Stimulated activated naive B cell treated with anti-CD40 and anti-IgM and Interleukin-4, amounts not matched to agents 10 μg/mL and 1 μg/mL and 100 μg/mL, for 72 hours (primary cell): ENCODE measurements at regions not wholly inside any gene's neighbourhood (a gene's known extent, or its start where the extent isn't known, plus 50 kb on each side); places are given as distances from the start of the nearest gene placed in this dataset.
"Not testable (repeated sequence)": the region's sequence is repeated elsewhere in the genome, so short reads cannot be mapped to it uniquely, and the experiment has no call there.

ENCODE experiments used
- ATAC-seq, 2 donors: fragments of 150-1000 bp; cut with Tn5 transposase; replicated peaks; 2 replicates each; pipeline ENCODE4 v1.10.0; 2021; ENCODE audit warnings: moderate library complexity in 1 of 2
- DNase-seq: peaks from one replicate; pipeline ENCODE4 v3.0.0; 2021
- H3K27ac Mint-ChIP-seq: one replicate; pipeline ENCODE4 v1.8.0; 2022; ENCODE audit warnings: mild to moderate bottlenecking, mixed read lengths
- H3K27me3 Mint-ChIP-seq, 2 donors: one replicate each; pipeline ENCODE4 v1.8.0; 2022; ENCODE audit warnings: mixed read lengths in 2 of 2
- H3K36me3 Mint-ChIP-seq, 2 donors: one replicate each; pipeline ENCODE4 v1.8.0; 2022; ENCODE audit warnings: mixed read lengths in 2 of 2, mild to moderate bottlenecking in 1 of 2
- H3K4me1 Mint-ChIP-seq, 2 donors: one replicate each; pipeline ENCODE4 v1.8.0; 2022; ENCODE audit warnings: mixed read lengths in 2 of 2, mild to moderate bottlenecking in 1 of 2
- H3K4me3 Mint-ChIP-seq, 2 donors: one replicate each; pipeline ENCODE4 v1.8.0; 2022; ENCODE audit warnings: mild to moderate bottlenecking in 2 of 2, mixed read lengths in 2 of 2, moderate library complexity in 1 of 2
- H3K9me3 Mint-ChIP-seq, 2 donors: one replicate each; pipeline ENCODE4 v1.8.0; 2022; ENCODE audit warnings: mixed read lengths in 2 of 2, mild to moderate bottlenecking in 1 of 2

DNA sequence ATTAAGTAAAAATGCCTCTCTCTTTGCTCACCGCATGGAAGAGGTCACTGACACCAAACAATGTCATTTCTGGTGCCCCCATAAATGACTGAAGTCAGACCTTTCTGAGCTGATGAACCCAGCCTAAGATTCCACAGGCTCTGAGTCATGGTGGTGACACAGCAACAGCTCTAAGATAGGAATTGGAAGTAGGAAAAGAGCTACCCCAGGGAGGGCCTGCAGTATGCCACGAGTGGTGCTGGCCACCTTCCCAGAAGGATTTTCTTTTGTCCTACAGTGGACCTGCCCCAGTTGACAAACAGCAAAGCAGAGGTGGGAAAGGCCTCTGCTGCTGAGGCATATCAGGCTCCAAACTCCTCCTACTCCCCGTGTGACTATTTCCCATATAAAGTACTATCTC, 208.1 kb downstream of the MINAR1 start:
- Mint-ChIP-seq H3K36me3 (no peaks in the 10 kb centered on the region), H3K4me3 (no peak overlapping the region), H3K27me3 (peaks cover 20 to 32% of the 10 kb centered on the region in 2 donors), H3K27ac (no peak overlapping the region), H3K4me1 (no peaks in the 10 kb centered on the region), H3K9me3 (peaks cover 4 to 8% of the 10 kb centered on the region in 2 donors)
- ATAC-seq (no peak), DNase-seq (no peak)

DNA sequence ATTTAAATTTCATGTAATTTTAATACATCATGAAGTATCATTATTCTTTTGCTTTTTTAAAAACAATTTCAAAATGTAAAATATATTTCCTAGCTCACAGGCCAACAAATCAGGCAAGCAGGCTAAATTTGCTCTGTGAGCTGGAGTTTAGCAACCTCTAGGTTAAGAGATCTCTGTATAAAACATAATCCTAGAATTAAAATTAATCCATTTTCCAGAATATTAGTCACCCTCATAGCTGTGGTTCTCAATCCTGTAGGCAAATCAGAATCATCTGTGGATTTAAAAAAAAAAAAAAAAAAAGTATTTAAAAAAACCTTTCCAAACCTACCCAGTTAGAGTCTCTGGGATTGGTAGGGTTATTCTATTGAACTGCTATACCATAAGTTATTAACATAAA, 209.7 kb downstream of the MINAR1 start:
- no peak for ATAC-seq
- Mint-ChIP-seq H3K27me3 (peaks cover 12 to 24% of the 10 kb centered on the region in 2 donors), H3K4me1 (no peaks in the 10 kb centered on the region)

DNA sequence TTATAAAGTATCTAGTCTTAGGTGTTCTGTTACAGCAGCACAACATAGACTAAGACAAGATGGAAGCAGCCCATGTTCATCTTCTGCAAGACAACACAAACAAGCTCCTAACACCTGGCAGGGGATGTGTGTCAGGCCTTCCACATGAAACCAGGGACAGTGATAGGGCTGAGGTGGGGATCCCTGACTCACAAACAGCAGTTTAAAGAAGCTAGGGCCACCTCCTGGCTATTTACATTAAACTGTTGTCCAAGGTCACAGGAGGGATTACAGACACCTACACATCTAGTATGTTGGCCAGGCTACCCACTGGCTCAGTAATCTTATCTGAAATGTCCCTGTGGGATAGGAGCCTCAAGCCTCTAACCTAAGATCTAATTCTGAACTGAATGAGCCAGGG, 211.3 kb downstream of the MINAR1 start:
- H3K27ac Mint-ChIP-seq, result no peak overlapping the region
- DNase-seq (no peak), ATAC-seq (no peak)
- H3K9me3 Mint-ChIP-seq, result peaks cover 8 to 14% of the 10 kb centered on the region in 2 donors
- no peak overlapping the region for H3K4me3 Mint-ChIP-seq
- H3K4me1 Mint-ChIP-seq, result no peaks in the 10 kb centered on the region
- peaks cover 11 to 14% of the 10 kb centered on the region in 2 donors for H3K27me3 Mint-ChIP-seq
- no peaks in the 10 kb centered on the region for H3K36me3 Mint-ChIP-seq

More for the DNA sequence above, 209.7 kb downstream of the MINAR1 start:
- DNase-seq, result no peak
- Mint-ChIP-seq H3K27ac (no peak overlapping the region), H3K36me3 (no peaks in the 10 kb centered on the region), H3K9me3 (peaks cover 8 to 14% of the 10 kb centered on the region in 2 donors), H3K4me3 (no peak overlapping the region)

DNA sequence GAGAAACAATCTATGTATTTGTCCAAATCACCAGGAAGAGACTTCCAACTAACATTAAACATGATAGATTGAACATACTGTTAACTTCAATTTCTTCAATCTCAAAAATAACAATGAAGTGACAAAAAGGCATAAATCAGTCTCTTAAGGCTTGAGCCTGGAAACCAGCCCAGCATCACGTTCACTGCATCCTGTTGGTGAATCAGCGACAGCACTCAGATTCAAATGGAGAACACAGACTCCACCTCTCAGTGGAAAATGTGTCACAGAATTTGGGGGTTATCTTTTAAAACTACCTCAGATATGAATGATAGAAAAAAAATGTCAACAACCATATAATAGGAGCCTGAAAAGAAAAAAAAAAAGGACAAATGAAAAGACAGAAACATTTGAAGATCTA, 212.0 kb downstream of the MINAR1 start:
- peaks cover 11 to 14% of the 10 kb centered on the region in 2 donors for H3K27me3 Mint-ChIP-seq
- H3K27ac Mint-ChIP-seq, result no peak overlapping the region
- no peak overlapping the region for H3K4me3 Mint-ChIP-seq
- H3K36me3 Mint-ChIP-seq, result no peaks in the 10 kb centered on the region
- peaks cover 8 to 14% of the 10 kb centered on the region in 2 donors for H3K9me3 Mint-ChIP-seq
- no peak for DNase-seq
- ATAC-seq, result no peak
- H3K4me1 Mint-ChIP-seq, result no peaks in the 10 kb centered on the region

DNA sequence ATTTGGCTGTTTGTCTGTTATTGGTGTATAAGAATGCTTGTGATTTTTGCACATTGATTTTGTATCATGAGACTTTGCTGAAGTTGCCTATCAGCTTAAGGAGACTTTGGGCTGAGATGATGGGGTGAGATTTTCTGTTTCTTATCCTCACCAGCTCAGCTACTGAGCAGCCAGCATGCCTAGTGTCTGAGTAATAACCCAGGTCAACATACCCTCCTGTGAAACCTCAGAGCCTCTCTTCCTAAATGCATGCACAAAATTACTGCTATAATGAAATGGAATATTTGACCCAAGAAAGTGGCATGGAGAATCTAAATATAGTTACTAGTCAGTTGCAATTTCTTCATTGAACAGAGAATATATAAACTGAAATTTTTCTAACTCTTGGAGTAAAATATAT, 220.8 kb downstream of the MINAR1 start:
- H3K36me3 Mint-ChIP-seq, H3K27ac Mint-ChIP-seq, H3K4me1 Mint-ChIP-seq, H3K4me3 Mint-ChIP-seq, DNase-seq, H3K9me3 Mint-ChIP-seq, ATAC-seq: not testable (repeated sequence)
- peaks cover 20 to 33% of the 10 kb centered on the region in 2 donors for H3K27me3 Mint-ChIP-seq

DNA sequence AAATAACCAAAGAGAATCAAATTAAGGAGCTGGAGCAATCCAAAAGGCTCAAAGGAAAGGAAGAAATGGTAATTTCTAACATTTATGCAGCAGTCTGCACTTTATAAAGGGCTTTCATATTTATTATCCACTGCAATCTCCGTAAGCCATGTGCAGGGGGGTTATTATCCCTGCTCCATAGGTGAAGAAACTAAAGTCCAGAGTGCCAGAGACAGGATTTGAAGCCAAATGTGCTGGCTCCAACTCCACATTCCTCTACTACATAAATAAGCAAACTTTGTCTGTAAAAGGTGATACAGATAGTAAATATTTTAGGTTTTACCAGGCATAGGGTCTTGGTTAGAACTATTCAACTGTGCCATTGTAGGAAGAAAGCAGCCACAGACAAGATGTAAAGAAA, 221.4 kb downstream of the MINAR1 start:
- H3K36me3 Mint-ChIP-seq, result no peaks in the 10 kb centered on the region
- H3K4me3 Mint-ChIP-seq, result no peak overlapping the region
- H3K9me3 Mint-ChIP-seq, result peaks cover 0 to 4% of the 10 kb centered on the region in 2 donors
- H3K27me3 Mint-ChIP-seq, result peaks cover 20 to 35% of the 10 kb centered on the region in 2 donors
- H3K4me1 Mint-ChIP-seq, result no peaks in the 10 kb centered on the region
- no peak overlapping the region for H3K27ac Mint-ChIP-seq
- DNase-seq, result no peak
- ATAC-seq, result no peak

DNA sequence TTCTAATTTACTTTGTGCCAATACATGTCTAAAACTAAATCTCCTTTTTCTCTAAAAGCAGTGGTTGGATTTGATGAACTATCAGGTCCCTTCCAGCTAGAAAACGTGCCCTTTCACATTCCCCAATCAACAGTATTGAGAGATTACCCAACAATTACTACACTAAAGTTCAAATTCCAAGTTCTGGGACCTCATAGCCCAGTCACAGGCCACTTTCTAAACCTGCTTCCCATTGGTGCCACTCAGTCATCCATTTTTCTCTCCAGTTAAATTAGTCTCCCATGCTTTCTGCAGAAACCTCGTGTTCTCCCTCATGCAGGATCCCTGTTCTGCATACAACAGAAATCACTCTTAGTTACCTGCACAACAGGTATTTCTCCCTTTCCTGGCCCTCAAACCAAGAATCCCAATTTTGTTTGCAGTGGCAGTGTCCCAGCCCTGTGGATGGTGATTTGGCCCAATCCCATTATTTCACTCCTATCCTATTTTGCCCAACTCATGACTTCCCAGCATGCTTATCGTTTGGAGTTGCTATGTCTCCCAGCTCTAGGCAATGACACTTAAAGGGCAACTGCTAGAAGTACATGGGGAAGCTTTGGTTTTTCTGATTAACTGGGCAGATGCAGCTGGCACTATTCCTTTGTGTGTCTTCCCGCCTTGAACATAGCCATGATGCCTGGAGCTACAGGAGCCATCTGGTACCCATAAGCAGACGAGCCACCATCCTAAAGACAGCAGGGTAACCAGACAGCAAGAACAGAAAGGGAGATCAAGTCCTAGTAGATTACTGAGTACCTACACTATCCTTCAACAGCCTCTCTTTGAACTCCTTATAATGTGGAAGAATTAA, 224.2 kb downstream of the MINAR1 start:
- Mint-ChIP-seq H3K27me3 (peaks cover 20 to 35% of the 10 kb centered on the region in 2 donors), H3K4me1 (no peaks in the 10 kb centered on the region), H3K27ac (no peak overlapping the region), H3K9me3 (peaks cover 0 to 4% of the 10 kb centered on the region in 2 donors), H3K4me3 (no peak overlapping the region), H3K36me3 (no peaks in the 10 kb centered on the region)
- DNase-seq, result no peak
- ATAC-seq, result no peak

DNA sequence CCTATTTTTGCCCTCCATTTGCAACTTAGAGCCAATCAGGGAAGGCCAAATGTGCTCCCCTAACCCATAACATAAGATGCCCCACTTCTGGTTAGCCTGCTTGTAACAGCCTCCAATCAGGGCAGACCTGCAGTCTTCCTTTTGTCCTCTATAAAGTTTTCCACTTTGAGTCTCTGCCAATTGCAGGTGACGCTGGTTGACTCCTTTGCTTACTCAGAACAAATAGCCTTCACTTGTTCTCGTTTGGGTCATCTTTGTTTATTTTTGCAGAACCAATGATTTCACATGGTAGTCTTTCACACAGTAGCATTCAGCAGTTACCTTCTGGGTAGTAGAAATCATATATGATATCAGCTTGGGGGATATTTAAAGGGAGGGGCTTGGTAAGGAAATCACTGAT, 225.6 kb downstream of the MINAR1 start:
- ATAC-seq (no peak), DNase-seq (no peak)
- Mint-ChIP-seq H3K27ac (no peak overlapping the region), H3K9me3 (peaks cover 0 to 1% of the 10 kb centered on the region in 2 donors), H3K4me3 (no peak overlapping the region), H3K36me3 (no peaks in the 10 kb centered on the region), H3K27me3 (peaks cover 28 to 43% of the 10 kb centered on the region in 2 donors), H3K4me1 (no peaks in the 10 kb centered on the region)

DNA sequence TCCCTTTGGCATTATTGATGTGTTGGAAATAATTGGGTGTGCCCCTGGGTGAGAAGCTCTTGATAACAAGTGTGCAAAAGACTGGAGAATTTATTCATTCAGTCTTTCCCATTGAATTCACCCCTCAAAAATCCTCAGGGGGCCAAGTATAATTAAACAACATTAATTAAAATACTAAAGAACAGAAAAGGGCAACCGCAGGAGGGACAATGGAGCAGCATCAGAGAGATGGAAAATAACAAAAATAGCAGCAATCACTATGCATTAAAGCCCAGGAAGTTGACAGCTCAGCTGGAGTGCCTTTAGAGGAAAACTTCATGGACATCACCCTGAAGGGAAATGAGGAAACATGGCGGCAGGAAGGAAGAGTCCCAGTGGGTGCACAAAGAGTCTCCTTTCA, 227.6 kb downstream of the MINAR1 start:
- DNase-seq (no peak), ATAC-seq (no peak)
- Mint-ChIP-seq H3K36me3 (no peaks in the 10 kb centered on the region), H3K27me3 (peaks cover 35 to 51% of the 10 kb centered on the region in 2 donors), H3K27ac (no peak overlapping the region), H3K9me3 (peaks cover 0 to 7% of the 10 kb centered on the region in 2 donors), H3K4me1 (no peaks in the 10 kb centered on the region), H3K4me3 (no peak overlapping the region)

DNA sequence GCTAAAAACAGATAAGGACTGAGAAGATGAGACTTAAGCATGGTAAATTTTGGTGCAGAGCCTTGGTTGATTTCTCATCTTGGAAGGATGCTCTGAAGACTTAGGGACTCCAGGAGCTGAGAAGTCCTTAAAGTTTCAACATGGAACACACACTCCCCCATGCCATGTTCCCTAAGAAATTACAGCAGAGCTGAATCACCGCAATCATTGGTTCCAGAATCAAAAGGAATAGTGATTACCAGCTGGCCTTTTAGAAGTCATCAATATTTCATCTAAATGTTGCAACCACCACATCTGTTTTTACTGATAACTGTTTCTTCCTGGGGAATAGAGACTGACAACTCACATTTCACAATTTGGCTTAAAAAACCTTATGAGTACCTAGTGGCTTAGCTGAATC, 229.3 kb downstream of the MINAR1 start:
- DNase-seq (no peak), ATAC-seq (no peak)
- peaks cover 20 to 35% of the 10 kb centered on the region in 2 donors for H3K27me3 Mint-ChIP-seq
- no peak overlapping the region for H3K27ac Mint-ChIP-seq
- H3K4me3 Mint-ChIP-seq, result no peak overlapping the region
- no peaks in the 10 kb centered on the region for H3K36me3 Mint-ChIP-seq
- no peaks in the 10 kb centered on the region for H3K4me1 Mint-ChIP-seq
- H3K9me3 Mint-ChIP-seq, result peaks cover 0 to 7% of the 10 kb centered on the region in 2 donors

DNA sequence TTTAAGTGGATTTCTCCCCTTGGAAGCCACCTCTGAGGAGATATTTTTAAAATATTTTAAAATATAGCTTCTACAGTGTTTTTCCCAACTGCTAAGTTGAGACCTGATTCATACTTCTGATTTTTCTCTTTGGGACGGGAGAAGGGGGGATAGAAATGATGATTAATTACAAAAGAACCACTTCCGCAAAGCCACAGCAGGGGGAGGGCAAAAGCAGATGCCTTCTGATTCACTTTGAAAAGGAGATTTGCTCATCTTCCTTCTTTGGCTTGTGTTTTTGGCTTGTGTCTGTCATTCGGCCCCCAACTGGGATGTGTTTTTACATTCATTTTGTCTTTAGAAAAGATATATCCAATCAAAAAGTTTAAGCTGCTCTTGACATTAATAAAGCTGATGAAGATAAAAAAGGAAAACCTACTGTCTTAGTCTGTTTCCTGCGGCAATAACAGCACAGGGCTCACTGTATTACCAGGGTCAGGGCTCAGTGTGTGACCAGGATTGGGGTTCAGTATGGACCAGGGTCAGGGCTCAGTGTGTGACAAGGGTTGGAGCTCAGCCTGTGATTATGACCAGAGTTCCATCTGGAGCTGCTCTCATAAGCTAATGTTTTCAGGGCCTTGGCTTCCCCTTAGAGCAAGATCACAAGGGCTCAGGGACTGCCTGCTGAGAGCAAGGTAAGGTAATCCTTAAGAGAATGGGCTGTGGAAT, 223.2 kb downstream of the MTHFS start:
- Mint-ChIP-seq H3K4me3 (no peak overlapping the region), H3K27me3 (peaks cover 20 to 25% of the 10 kb centered on the region in 2 donors), H3K27ac (peak overlapping the region; percentile 48), H3K36me3 (no peaks in the 10 kb centered on the region), H3K9me3 (no peaks in the 10 kb centered on the region), H3K4me1 (peaks cover 0 to 7% of the 10 kb centered on the region in 2 donors)
- DNase-seq, result peak; percentile 13
- peak; percentile 79 to 89 for ATAC-seq

DNA sequence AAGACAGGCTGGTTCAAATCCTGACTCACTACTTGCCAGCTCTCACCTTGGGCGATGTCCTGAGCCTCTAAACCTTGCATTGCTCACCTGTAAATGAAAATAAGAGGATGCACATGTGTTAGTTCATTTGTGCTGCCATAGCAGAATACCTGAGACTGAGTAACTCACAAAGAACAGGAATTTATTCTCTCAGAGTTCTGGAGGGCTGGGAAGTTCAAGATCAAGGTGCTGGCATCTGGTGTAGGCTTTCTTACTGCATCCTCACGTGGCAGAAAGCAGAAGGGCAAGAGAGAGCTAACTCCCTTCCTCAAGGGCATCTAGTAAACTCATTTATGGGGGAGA, 222.7 kb downstream of the MTHFS start:
- peaks cover 20 to 25% of the 10 kb centered on the region in 2 donors for H3K27me3 Mint-ChIP-seq
- H3K9me3 Mint-ChIP-seq, result no peaks in the 10 kb centered on the region
- H3K36me3 Mint-ChIP-seq, result no peaks in the 10 kb centered on the region

DNA sequence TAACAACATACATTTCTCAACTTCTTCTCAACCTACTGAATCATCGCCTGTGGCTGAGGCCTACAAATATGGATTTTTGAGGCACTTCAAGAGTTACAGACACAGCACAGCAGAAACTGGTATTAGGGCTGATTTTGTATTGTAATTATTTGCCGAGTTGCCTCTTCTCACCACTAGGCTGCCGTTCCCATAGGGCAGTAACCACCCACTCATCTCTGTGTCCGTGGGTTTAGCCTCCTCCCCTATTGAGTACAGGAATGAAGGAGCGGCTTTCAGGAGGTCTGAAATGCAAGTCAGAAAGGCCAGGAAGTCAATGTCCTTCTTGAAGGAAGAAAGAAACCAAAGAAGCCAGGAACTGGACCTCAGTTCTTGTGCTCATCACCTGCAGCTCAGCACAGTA, 220.8 kb downstream of the MTHFS start:
- Mint-ChIP-seq H3K27ac (no peak overlapping the region), H3K4me3 (no peak overlapping the region), H3K4me1 (peaks cover 0 to 7% of the 10 kb centered on the region in 2 donors), H3K27me3 (peaks cover 30 to 42% of the 10 kb centered on the region in 2 donors), H3K36me3 (no peaks in the 10 kb centered on the region), H3K9me3 (no peaks in the 10 kb centered on the region)
- ATAC-seq (no peak), DNase-seq (no peak)

More for the DNA sequence above, 222.7 kb downstream of the MTHFS start:
- no peak overlapping the region for H3K4me3 Mint-ChIP-seq
- no peak overlapping the region for H3K27ac Mint-ChIP-seq
- no peak for DNase-seq
- ATAC-seq, result no peak
- peaks cover 0 to 7% of the 10 kb centered on the region in 2 donors for H3K4me1 Mint-ChIP-seq

DNA sequence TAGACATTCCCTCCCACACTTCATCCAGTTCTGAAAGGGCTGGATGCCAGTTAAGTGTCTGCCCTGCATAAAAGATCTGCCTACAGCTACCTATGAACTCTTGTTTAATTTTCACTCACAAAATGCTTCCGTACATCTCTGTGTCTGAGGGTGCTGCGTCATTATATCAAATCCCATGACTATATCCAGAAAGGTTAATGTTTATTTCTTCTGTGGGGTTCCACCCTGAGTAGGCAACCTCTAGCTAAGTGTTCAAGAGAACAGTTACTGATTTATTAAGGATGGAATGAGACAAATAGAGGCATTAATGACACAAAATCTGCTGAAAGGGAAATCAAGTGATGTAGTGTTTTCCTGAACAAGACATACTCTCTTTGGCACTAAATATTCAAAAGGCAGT, 220.2 kb downstream of the MTHFS start:
- Mint-ChIP-seq H3K9me3 (no peaks in the 10 kb centered on the region), H3K36me3 (no peaks in the 10 kb centered on the region), H3K27ac (no peak overlapping the region), H3K27me3 (peaks cover 33 to 48% of the 10 kb centered on the region in 2 donors), H3K4me1 (peaks cover 0 to 7% of the 10 kb centered on the region in 2 donors), H3K4me3 (no peak overlapping the region)
- no peak for DNase-seq
- ATAC-seq, result no peak

DNA sequence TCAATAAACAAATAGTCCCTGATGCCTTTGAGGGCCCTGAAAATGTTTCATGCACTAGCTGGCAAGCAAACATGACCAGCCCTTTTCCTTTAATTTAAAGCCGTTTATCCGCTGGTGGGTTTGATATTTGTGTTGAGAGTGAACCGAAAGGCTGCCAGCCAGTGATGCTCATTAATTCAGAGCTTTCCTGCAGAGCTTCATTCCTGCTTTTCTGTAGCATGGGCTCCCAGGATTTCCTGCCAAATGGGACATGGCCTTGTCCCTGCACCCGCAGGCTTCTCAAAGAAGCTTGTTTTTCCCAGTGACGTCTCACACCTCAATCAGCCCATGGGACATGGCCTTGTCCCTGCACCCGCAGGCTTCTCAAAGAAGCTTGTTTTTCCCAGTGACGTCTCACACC, 219.6 kb downstream of the MTHFS start:
- H3K4me1 Mint-ChIP-seq, result peaks cover 0 to 7% of the 10 kb centered on the region in 2 donors

More for the DNA sequence above, 219.6 kb downstream of the MTHFS start:
- DNase-seq, result no peak
- no peak overlapping the region for H3K4me3 Mint-ChIP-seq
- H3K9me3 Mint-ChIP-seq, result no peaks in the 10 kb centered on the region
- H3K27me3 Mint-ChIP-seq, result peaks cover 39 to 54% of the 10 kb centered on the region in 2 donors
- H3K36me3 Mint-ChIP-seq, result no peaks in the 10 kb centered on the region
- ATAC-seq, result no peak
- H3K27ac Mint-ChIP-seq, result no peak overlapping the region
